GM19351 (cell line): ENCODE measurements at regions not wholly inside any gene's neighbourhood (a gene's known extent, or its start where the extent isn't known, plus 50 kb on each side); places are given as distances from the start of the nearest gene placed in this dataset.
A peak's percentile ranks its signal among the peaks of the same experiment; 100 is the strongest.

Experiments
- ATAC-seq: cut with Tn5 transposase; IDR thresholded peaks from one replicate; pipeline ENCODE4 v1.9.1; 2021; ENCODE audit warnings: mild to moderate bottlenecking, moderate library complexity; ENCODE audit not compliant: unreplicated experiment

- ATAC-seq = no peak
Measured at GRCh38 chr2:57891086-57891712, 155.4 kb upstream of the VRK2 start.

- peak; percentile 76 for ATAC-seq
Measured at GRCh38 chr2:57892920-57893319, 153.7 kb upstream of the VRK2 start.

- no peak for ATAC-seq
Measured at GRCh38 chr2:57893347-57893746, 153.3 kb upstream of the VRK2 start.

GRCh38 chr2:57893786-57894185, 152.8 kb upstream of the VRK2 start:
- ATAC-seq = no peak

- no peak for ATAC-seq
Measured at GRCh38 chr2:57894381-57894780, 152.2 kb upstream of the VRK2 start.

GRCh38 chr2:57897920-57898319, 148.7 kb upstream of the VRK2 start:
- ATAC-seq = no peak

GRCh38 chr2:57899898-57900297, 146.7 kb upstream of the VRK2 start:
- ATAC-seq = no peak

GRCh38 chr2:57902578-57902977, 144.0 kb upstream of the VRK2 start:
- ATAC-seq = no peak

GRCh38 chr2:57906152-57906732, 140.4 kb upstream of the VRK2 start:
- ATAC-seq = peak; percentile 74

- no peak for ATAC-seq
Measured at GRCh38 chr2:57907411-57907810, 139.2 kb upstream of the VRK2 start.

GRCh38 chr2:57908736-57909161, 137.9 kb upstream of the VRK2 start:
- ATAC-seq = peak; percentile 73

GRCh38 chr2:57918126-57918525, 128.5 kb upstream of the VRK2 start:
- ATAC-seq = no peak

- no peak for ATAC-seq
Measured at GRCh38 chr2:57920342-57920939, 126.2 kb upstream of the VRK2 start.

GRCh38 chr2:57934659-57935058, 111.9 kb upstream of the VRK2 start:
- ATAC-seq = no peak

GRCh38 chr2:57936216-57936615, 110.4 kb upstream of the VRK2 start:
- ATAC-seq = no peak

GRCh38 chr2:57937456-57937855, 109.2 kb upstream of the VRK2 start:
- ATAC-seq = no peak

GRCh38 chr2:57941816-57942215, 104.8 kb upstream of the VRK2 start:
- ATAC-seq = no peak

GRCh38 chr2:57943315-57943714, 103.3 kb upstream of the VRK2 start:
- ATAC-seq = no peak

- ATAC-seq = no peak
Measured at GRCh38 chr2:57947398-57947797, 99.2 kb upstream of the VRK2 start.

GRCh38 chr2:57954020-57954419, 92.6 kb upstream of the VRK2 start:
- no peak for ATAC-seq

- no peak for ATAC-seq
Measured at GRCh38 chr2:57957238-57957637, 89.4 kb upstream of the VRK2 start.

GRCh38 chr2:57959390-57959789, 87.2 kb upstream of the VRK2 start:
- ATAC-seq = no peak

- no peak for ATAC-seq
Measured at GRCh38 chr2:57962861-57963260, 83.7 kb upstream of the VRK2 start.
